NCI-H146 treated with DMSO at 0.1 percent for 48 hours (cell line): ENCODE measurements at regions not wholly inside any gene's neighbourhood (a gene's known extent, or its start where the extent isn't known, plus 50 kb on each side); places are given as distances from the start of the nearest gene placed in this dataset.
"Not testable (repeated sequence)": the region's sequence is repeated elsewhere in the genome, so short reads cannot be mapped to it uniquely, and the experiment has no call there.

Experiments
- DNase-seq: peaks from one replicate; lab custom pipeline; 2025; ENCODE audit not compliant: unreplicated experiment; lab: John Stamatoyannopoulos, UW

GRCh38 chr10:129213996-129214395, 253.0 kb upstream of the MGMT start:
- not testable (repeated sequence) for DNase-seq

DNA sequence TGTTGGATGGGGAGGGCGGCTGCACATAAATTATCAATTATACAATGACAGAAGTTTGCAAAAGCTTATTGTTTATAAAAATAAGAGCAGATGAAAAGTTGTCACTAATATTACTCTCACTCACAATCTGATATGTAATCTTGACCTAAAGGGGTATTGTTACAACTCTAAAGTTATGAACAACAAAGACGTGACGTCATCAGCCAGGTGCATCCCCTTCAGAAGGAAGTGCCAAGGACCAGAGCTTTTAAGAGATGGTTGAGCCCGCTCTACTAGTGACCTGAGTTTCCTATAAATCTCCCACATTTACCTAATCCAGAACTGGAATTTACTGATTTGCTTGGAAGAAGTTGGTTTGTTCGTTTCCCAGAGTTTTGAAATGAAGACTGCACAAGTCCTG, 247.7 kb upstream of the MGMT start:
- no peak for DNase-seq

- no peak for DNase-seq
Measured at GRCh38 chr10:129222436-129222835, 244.6 kb upstream of the MGMT start.

DNA sequence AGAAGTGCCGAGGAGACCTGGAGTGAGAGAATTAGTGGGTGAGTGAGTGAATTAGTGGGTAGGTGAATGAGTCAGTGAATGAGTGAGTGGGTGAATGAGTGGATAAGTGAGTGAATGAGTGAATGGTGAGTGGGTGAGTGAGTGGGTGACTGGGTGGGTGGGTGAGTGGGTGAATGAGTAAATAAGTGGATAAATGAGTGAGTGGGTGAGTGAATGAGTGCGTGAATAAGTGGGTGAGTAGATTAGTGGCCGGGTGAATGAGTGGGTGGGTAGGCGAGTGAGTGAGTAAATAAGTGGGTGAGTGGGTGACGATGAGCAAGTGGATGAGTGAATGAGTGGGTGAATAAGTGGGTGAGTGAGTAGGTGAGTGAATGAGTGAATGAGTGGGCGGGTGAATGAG, 243.7 kb upstream of the MGMT start:
- no peak for DNase-seq

DNA sequence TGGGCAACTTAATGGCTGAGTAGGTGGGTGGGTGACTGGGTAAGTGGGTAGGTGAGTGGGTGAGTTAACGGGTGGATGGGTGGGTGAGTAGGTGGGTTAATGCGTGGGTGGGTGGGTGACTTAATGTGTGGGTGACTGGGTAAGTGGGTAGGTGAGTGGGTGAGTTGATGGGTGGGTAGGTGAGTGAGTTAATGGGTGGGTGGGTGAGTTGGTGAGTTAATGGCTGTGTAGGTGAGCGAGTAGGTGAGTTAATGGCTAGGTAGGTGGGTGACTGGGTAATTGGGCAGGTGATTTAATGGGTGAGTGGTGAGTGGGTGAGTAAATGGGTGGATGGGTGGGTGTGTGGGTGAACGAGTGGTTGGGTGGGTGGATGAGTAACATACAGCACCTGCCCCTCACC, 243.0 kb upstream of the MGMT start:
- DNase-seq: no peak

DNA sequence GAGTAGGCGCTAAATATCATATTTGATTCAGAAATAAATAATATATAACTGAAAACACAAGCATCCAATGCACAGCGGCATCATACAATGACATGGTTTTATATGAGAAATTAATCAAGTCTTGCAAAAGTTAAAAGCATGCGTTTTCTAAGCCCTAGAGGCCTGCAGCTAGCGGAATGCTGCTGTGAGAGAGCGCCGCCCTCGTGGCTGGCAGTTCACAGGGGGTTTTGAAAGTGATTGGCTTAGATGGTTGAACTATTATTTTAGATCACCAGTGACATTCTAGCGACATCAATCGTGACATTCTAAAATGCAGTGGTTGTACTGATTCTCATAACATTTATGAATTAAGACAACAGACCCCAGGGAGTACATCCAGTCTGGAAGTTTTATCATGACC, 235.2 kb upstream of the MGMT start:
- DNase-seq: no peak

- DNase-seq: no peak
Measured at GRCh38 chr10:129233351-129234148, 233.5 kb upstream of the MGMT start.

DNA sequence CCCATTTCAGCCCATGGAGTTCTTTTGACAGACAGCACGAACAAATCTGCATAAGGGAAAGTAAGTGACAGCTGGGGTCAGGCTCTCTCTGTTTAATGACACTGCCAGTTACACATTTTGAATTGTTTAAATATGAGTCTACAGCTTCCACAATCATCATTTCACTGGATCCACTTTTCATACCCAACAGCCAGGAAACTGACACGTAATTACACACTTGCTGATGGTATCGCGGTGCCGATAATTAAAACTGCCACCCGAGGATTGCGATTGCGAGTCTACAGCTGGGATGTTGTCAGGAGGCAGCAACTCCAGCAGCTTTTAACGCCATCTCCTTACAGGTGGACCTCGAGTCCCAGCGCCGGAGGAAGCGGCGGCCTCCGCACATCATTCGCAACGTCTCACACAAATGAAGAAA, 230.8 kb upstream of the MGMT start:
- DNase-seq: no peak

GRCh38 chr10:129241461-129241860, 225.6 kb upstream of the MGMT start:
- DNase-seq: no peak

DNA sequence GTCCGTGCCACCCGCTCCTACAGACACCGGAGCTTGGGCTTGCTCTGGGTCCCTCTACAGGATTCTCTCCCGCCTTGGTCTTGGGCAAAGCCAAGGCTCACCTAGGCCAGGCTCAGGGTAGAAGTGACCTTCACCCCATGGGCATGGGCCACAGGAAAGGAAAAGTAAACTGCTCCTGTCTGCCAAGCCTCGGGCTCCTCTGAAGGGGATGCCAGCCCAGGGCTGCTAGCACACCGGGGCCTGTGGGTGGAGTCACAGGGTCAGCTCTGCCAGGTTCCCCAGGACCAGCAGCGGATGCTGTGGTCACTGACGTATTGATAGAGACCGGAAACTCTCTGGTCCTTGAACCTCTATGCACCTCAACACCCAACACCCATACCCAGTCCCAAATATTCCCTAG, 222.7 kb upstream of the MGMT start:
- DNase-seq: no peak

DNA sequence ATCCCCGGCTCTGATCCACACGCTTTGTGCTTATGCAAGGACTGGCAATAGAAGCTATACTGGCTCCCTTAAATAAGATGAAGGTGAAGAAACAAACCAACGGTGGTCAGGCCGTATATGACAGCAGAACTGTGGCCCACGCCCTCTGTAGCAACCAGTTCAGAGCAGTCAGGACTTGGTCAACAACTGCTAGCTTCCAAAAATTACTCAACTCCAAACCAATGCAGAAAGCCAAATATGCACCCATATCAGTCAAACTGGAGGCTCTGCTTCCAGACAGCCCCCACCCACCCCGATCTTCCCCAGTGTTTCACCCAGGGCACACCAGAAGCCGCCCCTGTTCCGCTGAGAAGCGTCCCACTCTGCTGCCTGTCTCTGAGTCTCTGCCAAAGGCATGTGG, 222.3 kb upstream of the MGMT start:
- no peak for DNase-seq

- DNase-seq: no peak
Measured at GRCh38 chr10:129253161-129253864, 213.7 kb upstream of the MGMT start.

DNA sequence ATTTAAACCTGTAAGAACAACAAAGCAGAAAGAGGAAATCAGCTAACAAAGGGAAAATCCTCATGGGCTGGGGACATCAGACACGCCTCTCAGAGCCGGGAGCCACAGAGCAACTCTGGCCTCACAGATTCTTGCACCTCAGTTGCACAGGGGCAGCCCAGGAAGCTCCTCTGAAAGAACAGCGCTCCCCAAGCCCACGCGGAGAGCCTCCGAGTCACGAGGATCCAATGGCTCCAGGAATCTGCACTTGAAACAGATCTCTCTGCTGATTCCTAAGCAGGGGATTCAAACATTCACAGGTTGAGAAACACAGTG, 213.2 kb upstream of the MGMT start:
- DNase-seq: no peak

GRCh38 chr10:129258283-129258923, 208.6 kb upstream of the MGMT start:
- no peak for DNase-seq

DNA sequence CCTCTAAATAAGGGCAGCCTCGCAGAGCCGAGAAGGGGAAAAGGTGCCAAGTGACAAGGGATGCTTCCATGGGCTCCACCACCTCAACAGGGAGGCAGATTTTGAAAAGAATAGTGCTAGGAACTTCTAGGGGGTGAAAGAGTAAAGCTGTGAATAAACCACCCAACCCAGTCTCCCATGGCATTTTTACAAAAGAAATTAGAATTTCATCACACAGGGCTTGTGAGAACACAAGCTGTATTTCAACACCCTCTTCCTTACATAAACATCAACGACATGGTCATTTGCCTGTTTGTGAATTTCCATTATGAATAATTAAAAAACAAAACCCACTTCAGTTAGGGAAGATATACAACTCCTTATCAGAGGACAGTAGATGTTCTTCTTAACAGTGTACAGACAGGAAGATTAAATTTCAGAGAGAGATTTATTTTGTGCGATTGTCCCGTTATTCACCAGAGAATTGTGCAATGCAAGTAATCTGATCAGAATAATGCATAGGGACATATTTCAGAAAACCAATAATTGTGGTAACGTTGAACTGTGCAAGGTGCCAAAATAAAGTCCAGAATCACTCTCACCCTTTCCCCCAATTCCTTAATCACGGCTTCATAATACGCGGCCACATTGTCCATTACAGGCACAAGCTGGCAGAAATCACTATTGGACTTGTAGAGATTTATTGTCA, 207.8 kb upstream of the MGMT start:
- no peak for DNase-seq

DNA sequence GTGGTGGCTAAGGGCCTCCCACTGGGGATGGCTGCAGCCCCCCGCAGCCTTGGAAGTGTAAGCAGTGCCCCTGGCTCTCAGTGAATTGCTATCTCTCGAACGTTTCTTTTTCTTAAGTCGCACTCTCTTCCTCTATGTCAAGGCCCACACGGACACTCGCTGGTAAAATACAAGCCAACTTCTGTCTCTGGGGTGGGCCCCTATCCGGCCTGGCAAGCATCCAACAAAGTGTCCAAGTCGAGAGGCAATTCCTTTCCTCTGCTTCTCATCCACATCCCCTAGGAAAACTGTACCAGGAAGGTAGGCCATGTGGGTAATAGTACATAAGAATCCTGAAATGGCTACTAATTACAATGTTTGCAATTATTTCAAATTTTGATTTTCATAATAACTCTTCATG, 194.9 kb upstream of the MGMT start:
- no peak for DNase-seq

- no peak for DNase-seq
Measured at GRCh38 chr10:129272866-129273650, 194.0 kb upstream of the MGMT start.

- DNase-seq: no peak
Measured at GRCh38 chr10:129273860-129274259, 193.2 kb upstream of the MGMT start.

DNA sequence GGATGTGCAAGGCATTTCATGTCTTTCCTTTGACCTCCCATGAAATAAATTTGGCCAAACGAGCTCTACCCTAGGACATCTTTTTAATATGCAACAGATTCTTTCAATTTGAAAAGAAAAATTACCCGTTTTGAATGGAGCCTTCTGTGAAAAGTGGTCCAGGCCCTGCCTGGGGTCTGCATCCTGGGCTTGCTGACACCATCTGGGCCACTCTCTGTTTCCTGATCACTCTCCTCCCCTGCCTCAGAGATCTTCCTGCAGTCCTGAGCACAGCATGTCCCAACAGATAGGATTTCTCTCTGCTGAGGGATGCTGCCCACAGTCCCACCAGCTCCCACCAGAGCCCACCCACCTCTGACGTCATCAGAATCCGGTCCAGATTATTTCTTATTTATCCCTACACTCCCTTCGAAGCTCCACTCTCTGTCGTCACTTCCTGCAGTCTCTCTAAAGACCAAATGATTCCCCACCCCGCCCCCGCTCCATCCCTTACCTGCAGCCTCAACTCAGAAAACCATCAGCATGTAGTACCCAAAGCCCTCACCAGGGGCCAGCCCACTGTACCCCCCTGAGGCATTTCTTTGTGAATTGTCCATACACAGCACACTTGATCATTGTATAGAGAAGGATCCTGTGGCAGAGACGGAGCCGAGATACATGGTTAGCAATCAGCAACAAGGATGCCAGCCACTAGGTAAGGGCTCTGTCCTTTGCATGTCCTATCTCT, 192.1 kb upstream of the MGMT start:
- no peak for DNase-seq

- DNase-seq: no peak
Measured at GRCh38 chr10:129275886-129276285, 191.2 kb upstream of the MGMT start.
